Cardiac fibroblast (primary cell): ENCODE measurements at regions not wholly inside any gene's neighbourhood (a gene's known extent, or its start where the extent isn't known, plus 50 kb on each side); places are given as distances from the start of the nearest gene placed in this dataset.

Source experiments
- DNase-seq, 2 donors: peaks; one replicate each; pipeline versions ENCODE4 v3.0.0 to v3.0.0-alpha.2; 2010; ENCODE audit warnings: low read depth in 2 of 2
- H3K4me3 ChIP-seq, 2 donors: replicated peaks in 1 of 2; 1 replicate in 1 of 2; 2 replicates in 1 of 2; pipeline ENCODE4 v1.5.1; 2011; ENCODE audit warnings: low read depth in 2 of 2, low read length in 2 of 2, mild to moderate bottlenecking in 2 of 2, moderate library complexity in 1 of 2
- TF ChIP-seq, protein P1 (sequence below): IDR thresholded peaks from one replicate; pipeline ENCODE4 v1.5.1; 2011; ENCODE audit warnings: low read depth, mild to moderate bottlenecking, low read length, inconsistent platforms

- no peak overlapping the region for H3K4me3 ChIP-seq
- no peak for DNase-seq
- TF ChIP-seq, protein P1, sequence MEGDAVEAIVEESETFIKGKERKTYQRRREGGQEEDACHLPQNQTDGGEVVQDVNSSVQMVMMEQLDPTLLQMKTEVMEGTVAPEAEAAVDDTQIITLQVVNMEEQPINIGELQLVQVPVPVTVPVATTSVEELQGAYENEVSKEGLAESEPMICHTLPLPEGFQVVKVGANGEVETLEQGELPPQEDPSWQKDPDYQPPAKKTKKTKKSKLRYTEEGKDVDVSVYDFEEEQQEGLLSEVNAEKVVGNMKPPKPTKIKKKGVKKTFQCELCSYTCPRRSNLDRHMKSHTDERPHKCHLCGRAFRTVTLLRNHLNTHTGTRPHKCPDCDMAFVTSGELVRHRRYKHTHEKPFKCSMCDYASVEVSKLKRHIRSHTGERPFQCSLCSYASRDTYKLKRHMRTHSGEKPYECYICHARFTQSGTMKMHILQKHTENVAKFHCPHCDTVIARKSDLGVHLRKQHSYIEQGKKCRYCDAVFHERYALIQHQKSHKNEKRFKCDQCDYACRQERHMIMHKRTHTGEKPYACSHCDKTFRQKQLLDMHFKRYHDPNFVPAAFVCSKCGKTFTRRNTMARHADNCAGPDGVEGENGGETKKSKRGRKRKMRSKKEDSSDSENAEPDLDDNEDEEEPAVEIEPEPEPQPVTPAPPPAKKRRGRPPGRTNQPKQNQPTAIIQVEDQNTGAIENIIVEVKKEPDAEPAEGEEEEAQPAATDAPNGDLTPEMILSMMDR, result no peak
Observed at GRCh38 chr9:116057371-116057770, 96.2 kb upstream of the PAPPA start.

- peak; percentile 43 to 52 for DNase-seq
- TF ChIP-seq, protein P1, result no peak
- H3K4me3 ChIP-seq, result no peak overlapping the region
Observed at GRCh38 chr9:116058421-116058820, 95.2 kb upstream of the PAPPA start.

DNA sequence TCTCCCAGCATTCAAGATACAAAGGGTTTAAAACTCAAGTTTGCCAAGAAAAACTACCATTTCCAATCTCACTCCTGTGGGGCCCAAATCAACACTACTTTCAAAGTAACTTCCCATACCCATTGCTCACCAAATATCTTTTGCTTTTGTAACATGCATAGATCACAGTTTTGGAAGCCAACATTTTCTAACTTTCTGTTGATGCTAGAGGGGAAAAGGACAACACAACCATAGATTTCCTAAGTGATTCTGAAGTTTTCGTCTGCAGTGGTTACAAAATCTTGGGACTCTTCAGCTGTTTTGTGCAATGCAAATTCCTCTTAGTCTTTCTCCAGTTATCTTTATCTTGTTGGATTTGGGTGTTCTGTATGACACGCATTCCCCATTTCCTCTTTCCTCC, 94.1 kb upstream of the PAPPA start:
- TF ChIP-seq, protein P1, result no peak
- H3K4me3 ChIP-seq, result no peak overlapping the region
- peak; percentile 80 to 84 for DNase-seq

DNA sequence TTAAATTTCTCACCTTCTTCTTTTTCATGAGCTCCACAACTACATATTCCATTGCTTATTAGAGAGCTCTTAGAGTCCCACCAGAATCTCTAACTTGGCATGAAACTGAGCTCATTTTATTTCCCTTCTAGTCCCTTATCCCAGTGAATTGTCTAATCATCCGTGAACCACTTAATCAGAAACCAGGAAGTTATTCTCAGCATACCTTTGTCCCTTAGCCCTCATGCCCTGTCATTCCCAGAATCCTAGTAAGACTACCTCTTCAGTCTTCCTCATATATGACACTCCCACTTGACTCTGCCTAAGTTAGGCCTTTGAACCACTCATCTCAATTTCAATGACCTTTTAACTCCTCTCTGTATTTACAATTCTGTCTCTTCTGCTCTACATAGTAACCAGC, 93.0 kb upstream of the PAPPA start:
- no peak overlapping the region for H3K4me3 ChIP-seq
- TF ChIP-seq, protein P1, result no peak
- DNase-seq, result no peak

- no peak overlapping the region for H3K4me3 ChIP-seq
- no peak for DNase-seq
- TF ChIP-seq, protein P1, result no peak
Observed at GRCh38 chr9:116061546-116062205, 91.9 kb upstream of the PAPPA start.

DNA sequence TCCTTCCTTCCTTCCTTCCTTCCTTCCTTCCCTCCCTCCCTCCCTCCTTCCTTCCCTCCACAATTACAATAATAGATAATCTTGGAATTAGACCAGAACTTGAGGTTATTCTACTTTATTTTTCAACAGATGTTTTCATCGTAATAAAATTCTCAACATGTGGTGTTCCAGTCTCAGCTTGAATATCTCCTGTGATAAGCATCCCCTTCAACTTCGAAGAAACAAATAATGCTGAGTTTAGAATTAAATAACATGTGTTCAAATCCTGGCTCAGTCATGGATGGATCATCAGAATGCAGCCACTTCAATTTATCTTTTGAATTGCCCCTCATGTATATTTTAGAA, 91.4 kb upstream of the PAPPA start:
- no peak overlapping the region for H3K4me3 ChIP-seq
- DNase-seq, result no peak
- TF ChIP-seq, protein P1, result no peak

DNA sequence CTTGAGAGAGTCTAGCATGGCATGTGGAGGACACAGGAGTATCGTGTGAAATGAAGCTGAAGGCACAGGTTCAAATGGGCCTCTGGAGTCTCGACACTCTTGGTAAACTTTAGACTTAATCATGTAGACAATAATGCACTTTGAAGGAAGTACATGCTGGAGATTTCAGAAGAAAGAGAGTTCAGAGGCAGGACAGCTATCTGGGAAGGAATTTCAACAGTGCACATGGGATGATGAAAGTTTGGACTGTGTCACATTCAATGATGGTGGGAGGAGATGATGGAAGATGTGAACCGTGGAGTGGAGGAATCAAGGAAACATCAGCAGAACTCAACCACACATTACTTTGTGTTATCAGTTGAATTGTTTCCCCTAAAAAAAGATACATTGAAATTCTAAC, 88.6 kb upstream of the PAPPA start:
- TF ChIP-seq, protein P1, result no peak
- no peak overlapping the region for H3K4me3 ChIP-seq

More for the DNA sequence above, 88.6 kb upstream of the PAPPA start:
- peak in 1 of 2 donors; percentile 29 for DNase-seq
